Activated T-helper 1 cell treated with anti-CD3 and anti-CD28 coated beads, Interleukin-12 subunit alpha, Interleukin-12 subunit beta, Interleukin-2, Interleukin-4 antibody, amounts not matched to agents 30 ng/mL and 10 ng/mL and 1 ng/mL, durations not matched to agents 14 hours and 24 hours and 36 hours (primary cell): ENCODE measurements at regions not wholly inside any gene's neighbourhood (a gene's known extent, or its start where the extent isn't known, plus 50 kb on each side); places are given as distances from the start of the nearest gene placed in this dataset.

Experiments
- DNase-seq: peaks from one replicate; pipeline ENCODE4 v3.0.0; 2021; ENCODE audit warnings: low spot score
- H3K27ac Mint-ChIP-seq: one replicate; pipeline ENCODE4 v1.8.0; 2021; ENCODE audit warnings: mild to moderate bottlenecking, mixed read lengths
- H3K27me3 Mint-ChIP-seq: one replicate; pipeline ENCODE4 v1.8.0; 2022; ENCODE audit warnings: mild to moderate bottlenecking, moderate library complexity, mixed read lengths; ENCODE audit not compliant: insufficient read depth
- H3K36me3 Mint-ChIP-seq: one replicate; pipeline ENCODE4 v1.8.0; 2021; ENCODE audit warnings: low read depth, mixed read lengths
- H3K4me1 Mint-ChIP-seq: one replicate; pipeline ENCODE4 v1.8.0; 2021; ENCODE audit warnings: low read depth, mixed read lengths
- H3K4me3 Mint-ChIP-seq: one replicate; pipeline ENCODE4 v1.8.0; 2021; ENCODE audit warnings: mild to moderate bottlenecking, moderate library complexity, mixed read lengths
- H3K9me3 Mint-ChIP-seq: one replicate; pipeline ENCODE4 v1.8.0; 2021; ENCODE audit warnings: mixed read lengths
- intact Hi-C: fragments of 100-400 bp; cut with micrococcal nuclease; formaldehyde crosslinking; loops from one replicate; pipeline ENCODE4 v1.15.1; 2024

- H3K27ac Mint-ChIP-seq, result no peak overlapping the region
Observed at GRCh38 chr5:56523790-56524575, 290.9 kb upstream of the ANKRD55 start.

GRCh38 chr5:56522960-56523359 is 289.8 kb upstream of the ANKRD55 start:
- Mint-ChIP-seq H3K4me3 (no peak overlapping the region), H3K4me1 (peaks cover 8% of the 10 kb centered on the region), H3K9me3 (no peaks in the 10 kb centered on the region), H3K27ac (no peak overlapping the region), H3K27me3 (peaks cover 12% of the 10 kb centered on the region), H3K36me3 (no peaks in the 10 kb centered on the region)
- intact Hi-C loops, result no loop called here
- no peak for DNase-seq

More at GRCh38 chr5:56523790-56524575, 290.9 kb upstream of the ANKRD55 start:
- Mint-ChIP-seq H3K9me3 (no peaks in the 10 kb centered on the region), H3K4me3 (no peak overlapping the region), H3K36me3 (no peaks in the 10 kb centered on the region), H3K4me1 (peaks cover 8% of the 10 kb centered on the region), H3K27me3 (peaks cover 11% of the 10 kb centered on the region)
- intact Hi-C loops, result no loop called here
- DNase-seq, result no peak

- Mint-ChIP-seq H3K27ac (no peak overlapping the region), H3K9me3 (no peaks in the 10 kb centered on the region), H3K27me3 (peaks cover 12% of the 10 kb centered on the region), H3K36me3 (no peaks in the 10 kb centered on the region), H3K4me1 (peaks cover 6% of the 10 kb centered on the region), H3K4me3 (no peak overlapping the region)
- no peak for DNase-seq
- intact Hi-C loops, result no loop called here
Observed at GRCh38 chr5:56522169-56522568, 289.0 kb upstream of the ANKRD55 start.

- Mint-ChIP-seq H3K9me3 (no peaks in the 10 kb centered on the region), H3K4me1 (peaks cover 5% of the 10 kb centered on the region), H3K27me3 (peaks cover 12% of the 10 kb centered on the region), H3K4me3 (no peak overlapping the region), H3K27ac (no peak overlapping the region), H3K36me3 (no peaks in the 10 kb centered on the region)
- DNase-seq, result no peak
- intact Hi-C loops, result no loop called here
Observed at GRCh38 chr5:56520986-56521730, 288.0 kb upstream of the ANKRD55 start.

- no peaks in the 10 kb centered on the region for H3K9me3 Mint-ChIP-seq
- no peak for DNase-seq
- intact Hi-C loops, result no loop called here
- H3K4me1 Mint-ChIP-seq, result peaks cover 5% of the 10 kb centered on the region
- peaks cover 11% of the 10 kb centered on the region for H3K27me3 Mint-ChIP-seq
- no peak overlapping the region for H3K4me3 Mint-ChIP-seq
- H3K27ac Mint-ChIP-seq, result no peak overlapping the region
- H3K36me3 Mint-ChIP-seq, result no peaks in the 10 kb centered on the region
Observed at GRCh38 chr5:56518820-56519219, 285.7 kb upstream of the ANKRD55 start.

- H3K4me3 Mint-ChIP-seq, result no peak overlapping the region
- H3K27me3 Mint-ChIP-seq, result peaks cover 9% of the 10 kb centered on the region
- H3K27ac Mint-ChIP-seq, result no peak overlapping the region
- H3K4me1 Mint-ChIP-seq, result peaks cover 17% of the 10 kb centered on the region
- intact Hi-C loops, result no loop called here
- H3K36me3 Mint-ChIP-seq, result no peaks in the 10 kb centered on the region
- no peaks in the 10 kb centered on the region for H3K9me3 Mint-ChIP-seq
- DNase-seq, result no peak
Observed at GRCh38 chr5:56517011-56517416, 283.9 kb upstream of the ANKRD55 start.

GRCh38 chr5:56516441-56516840 is 283.3 kb upstream of the ANKRD55 start:
- intact Hi-C loops, result no loop called here
- Mint-ChIP-seq H3K4me1 (peaks cover 17% of the 10 kb centered on the region), H3K9me3 (no peaks in the 10 kb centered on the region), H3K27me3 (peaks cover 9% of the 10 kb centered on the region), H3K36me3 (no peaks in the 10 kb centered on the region), H3K4me3 (no peak overlapping the region), H3K27ac (no peak overlapping the region)
- no peak for DNase-seq

GRCh38 chr5:56516035-56516434 is 282.9 kb upstream of the ANKRD55 start:
- Mint-ChIP-seq H3K36me3 (no peaks in the 10 kb centered on the region), H3K4me3 (no peak overlapping the region), H3K9me3 (no peaks in the 10 kb centered on the region), H3K27me3 (peaks cover 9% of the 10 kb centered on the region), H3K27ac (no peak overlapping the region), H3K4me1 (peaks cover 17% of the 10 kb centered on the region)
- no peak for DNase-seq
- intact Hi-C loops, result no loop called here

- Mint-ChIP-seq H3K36me3 (no peaks in the 10 kb centered on the region), H3K27ac (no peak overlapping the region), H3K9me3 (no peaks in the 10 kb centered on the region), H3K4me3 (no peak overlapping the region), H3K4me1 (peaks cover 17% of the 10 kb centered on the region), H3K27me3 (peaks cover 4% of the 10 kb centered on the region)
- no peak for DNase-seq
- intact Hi-C loops, result no loop called here
Observed at GRCh38 chr5:56515011-56515410, 281.9 kb upstream of the ANKRD55 start.

GRCh38 chr5:56514245-56514644 is 281.1 kb upstream of the ANKRD55 start:
- Mint-ChIP-seq H3K36me3 (no peaks in the 10 kb centered on the region), H3K4me3 (no peak overlapping the region), H3K4me1 (peaks cover 17% of the 10 kb centered on the region), H3K9me3 (no peaks in the 10 kb centered on the region), H3K27ac (no peak overlapping the region), H3K27me3 (peaks cover 1% of the 10 kb centered on the region)
- no peak for DNase-seq
- intact Hi-C loops, result no loop called here

GRCh38 chr5:56513141-56513540 is 280.0 kb upstream of the ANKRD55 start:
- peaks cover 17% of the 10 kb centered on the region for H3K4me1 Mint-ChIP-seq
- no peak overlapping the region for H3K4me3 Mint-ChIP-seq
- no peak overlapping the region for H3K27ac Mint-ChIP-seq
- DNase-seq, result no peak
- no peaks in the 10 kb centered on the region for H3K9me3 Mint-ChIP-seq
- intact Hi-C loops, result no loop called here
- no peaks in the 10 kb centered on the region for H3K36me3 Mint-ChIP-seq
- no peaks in the 10 kb centered on the region for H3K27me3 Mint-ChIP-seq

- H3K9me3 Mint-ChIP-seq, result no peaks in the 10 kb centered on the region
- H3K27ac Mint-ChIP-seq, result no peak overlapping the region
- H3K4me3 Mint-ChIP-seq, result no peak overlapping the region
- no peak for DNase-seq
- H3K27me3 Mint-ChIP-seq, result no peaks in the 10 kb centered on the region
- no peaks in the 10 kb centered on the region for H3K36me3 Mint-ChIP-seq
- peaks cover 14% of the 10 kb centered on the region for H3K4me1 Mint-ChIP-seq
- intact Hi-C loops, result no loop called here
Observed at GRCh38 chr5:56512313-56512996, 279.3 kb upstream of the ANKRD55 start.

GRCh38 chr5:56511326-56511841 is 278.3 kb upstream of the ANKRD55 start:
- H3K4me3 Mint-ChIP-seq, result no peak overlapping the region
- no peak for DNase-seq
- peaks cover 11% of the 10 kb centered on the region for H3K4me1 Mint-ChIP-seq
- H3K36me3 Mint-ChIP-seq, result no peaks in the 10 kb centered on the region
- intact Hi-C loops, result no loop called here
- no peaks in the 10 kb centered on the region for H3K27me3 Mint-ChIP-seq
- H3K9me3 Mint-ChIP-seq, result no peaks in the 10 kb centered on the region
- no peak overlapping the region for H3K27ac Mint-ChIP-seq
